Neural progenitor cell (in vitro differentiated cells): ENCODE measurements at regions not wholly inside any gene's neighbourhood (a gene's known extent, or its start where the extent isn't known, plus 50 kb on each side); places are given as distances from the start of the nearest gene placed in this dataset.

Experiments
- CTCF ChIP-seq: fragments of 200-600 bp; sonication (generic); IDR thresholded peaks from 2 replicates; pipeline ENCODE4 v1.5.1; 2017; ENCODE audit warnings: antibody characterized with exemption, mild to moderate bottlenecking
- EZH2 ChIP-seq: fragments of 200-600 bp; sonication (generic); IDR thresholded peaks from 2 replicates; pipeline ENCODE4 v1.6.1; 2017; ENCODE audit warnings: antibody characterized with exemption, mild to moderate bottlenecking, moderate library complexity
- EZH2phosphoT487 ChIP-seq: fragments of 200-600 bp; sonication (generic); IDR thresholded peaks from 2 replicates; pipeline ENCODE4 v1.6.1; 2017; ENCODE audit warnings: antibody characterized with exemption

DNA sequence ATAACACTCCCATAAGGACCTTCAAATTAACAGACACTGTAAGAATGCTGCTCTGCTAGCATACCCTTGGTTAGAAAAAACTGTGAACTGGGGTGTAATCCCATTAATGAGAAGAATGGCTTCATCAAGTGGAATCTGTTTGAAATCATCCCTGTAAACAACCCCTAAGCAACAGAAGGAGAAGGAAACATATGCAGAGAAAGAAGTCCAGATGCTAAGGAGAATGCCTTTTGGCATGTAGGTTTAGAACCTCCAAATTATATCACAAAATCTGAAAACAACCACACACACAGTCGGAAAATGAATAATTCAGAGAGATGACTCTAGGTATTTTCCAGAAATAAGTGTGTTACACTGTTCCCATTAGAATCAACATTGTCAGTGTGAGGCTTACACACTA lies 140.2 kb downstream of the NUAK1 start:
- TF ChIP-seq CTCF (no peak), EZH2 (no peak), EZH2phosphoT487 (no peak)
